GM12891 (cell line): ENCODE measurements at regions not wholly inside any gene's neighbourhood (a gene's known extent, or its start where the extent isn't known, plus 50 kb on each side); places are given as distances from the start of the nearest gene placed in this dataset.

Experiments
- PAX5 ChIP-seq: IDR thresholded peaks from 2 replicates; pipeline ENCODE4 v1.6.1; 2011; ENCODE audit warnings: low read length, moderate library complexity, mild to moderate bottlenecking; ENCODE audit not compliant: insufficient read depth, severe bottlenecking
- TAF1 ChIP-seq: IDR thresholded peaks from 2 replicates; pipeline ENCODE4 v1.6.1; 2011; ENCODE audit warnings: low read depth, low read length, control low read depth

GRCh38 chr5:106974272-106974671 is 696.5 kb downstream of the EFNA5 start:
- no peak for TF ChIP-seq PAX5
- TF ChIP-seq TAF1: no peak
